HG02943 (cell line): ENCODE measurements at regions not wholly inside any gene's neighbourhood (a gene's known extent, or its start where the extent isn't known, plus 50 kb on each side); places are given as distances from the start of the nearest gene placed in this dataset.

Source experiments
- ATAC-seq: cut with Tn5 transposase; IDR thresholded peaks from one replicate; pipeline ENCODE4 v1.9.1; 2021; ENCODE audit warnings: mild to moderate bottlenecking, low read depth, moderate library complexity; ENCODE audit not compliant: unreplicated experiment

DNA sequence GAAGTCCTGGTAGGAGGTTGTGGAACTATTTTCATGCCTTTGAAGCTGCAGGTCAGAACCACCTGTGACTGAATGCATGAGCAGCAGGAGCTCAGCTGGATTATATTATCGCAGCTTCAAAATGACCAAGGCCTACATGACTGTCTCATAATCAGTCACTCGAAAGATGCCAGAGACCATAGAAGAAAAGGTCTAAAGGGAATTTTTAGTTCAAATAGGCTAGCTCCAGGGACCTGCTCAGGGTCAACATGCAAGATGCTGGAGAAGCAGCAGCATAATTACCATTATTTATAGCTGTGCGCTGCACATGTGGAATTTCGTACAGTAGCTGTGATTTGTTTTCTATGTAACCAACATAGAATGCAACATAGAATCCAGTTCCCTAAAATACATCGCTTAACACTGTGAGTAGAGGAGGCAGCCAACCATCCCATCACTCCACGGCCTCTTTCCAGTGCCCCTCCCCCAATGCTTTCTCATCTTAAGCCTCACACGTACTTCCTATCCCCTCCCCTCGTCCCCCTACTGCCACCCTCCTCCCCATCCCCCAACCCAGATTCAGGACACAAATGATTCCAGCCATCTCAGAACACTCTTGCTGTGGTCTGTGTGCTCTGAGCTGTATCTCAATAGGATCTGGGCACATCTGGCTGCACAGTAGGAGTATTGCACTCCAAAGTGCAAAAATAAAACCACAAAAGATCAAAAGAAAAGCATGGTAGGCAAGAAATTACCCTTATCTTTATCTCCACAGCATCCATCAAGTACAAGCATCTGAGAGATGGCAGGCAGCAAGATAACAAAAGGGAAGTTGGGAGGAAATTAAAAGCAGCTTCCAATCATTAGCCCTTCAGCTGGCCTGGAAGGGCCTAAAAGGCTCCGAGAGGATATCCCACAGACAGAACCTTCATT, 352.8 kb upstream of the SEMA6D start:
- ATAC-seq = no peak

DNA sequence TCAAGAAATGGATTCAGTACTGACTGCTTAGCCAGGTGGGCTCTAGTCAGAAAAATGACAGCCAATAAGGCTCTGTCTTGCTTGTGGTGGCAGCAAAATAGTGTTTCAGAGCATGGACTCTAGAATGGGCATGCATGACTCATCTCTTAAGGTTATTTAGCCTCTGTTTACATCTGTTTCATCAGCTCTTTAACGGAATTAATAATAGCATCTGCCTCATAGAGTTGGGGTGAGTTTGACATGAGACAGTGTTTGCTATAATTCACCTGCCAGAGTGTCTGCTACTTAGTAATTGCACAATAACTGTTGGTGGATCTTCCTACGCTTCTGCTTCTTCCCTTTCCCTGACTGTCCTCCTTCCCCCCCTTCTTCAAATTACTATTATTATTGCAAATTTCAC, 350.4 kb upstream of the SEMA6D start:
- no peak for ATAC-seq

DNA sequence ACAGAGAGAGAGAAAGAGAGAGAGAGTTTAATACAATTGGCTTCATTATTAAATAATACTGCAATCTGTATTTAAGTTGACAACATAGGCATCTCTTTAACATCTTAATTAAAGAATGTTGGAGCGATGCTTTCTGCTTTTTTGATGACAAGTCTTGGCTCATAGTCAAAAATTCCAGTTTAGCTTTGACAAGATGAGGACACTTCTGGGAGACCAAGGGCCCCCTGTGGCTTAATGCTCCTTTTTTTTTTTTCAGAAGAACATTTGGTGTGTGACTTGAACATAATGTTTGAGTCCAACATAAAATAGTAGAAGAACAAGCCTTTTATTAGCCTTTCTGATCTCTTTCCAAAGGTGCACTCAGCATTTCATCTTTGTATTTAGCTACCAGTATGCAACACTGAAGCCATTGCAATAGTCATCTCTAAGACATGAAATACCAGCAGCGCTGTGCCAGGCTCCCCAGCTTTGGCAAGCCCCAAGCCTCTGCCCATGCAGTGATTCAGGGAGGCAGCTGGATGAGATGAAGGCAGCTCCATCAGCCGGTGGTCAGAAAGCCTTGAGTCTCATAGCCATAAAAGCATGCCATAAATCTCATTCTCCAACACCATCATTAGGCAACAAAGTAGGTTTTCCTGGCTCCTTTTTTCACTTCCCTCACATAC, 349.4 kb upstream of the SEMA6D start:
- ATAC-seq = no peak

- no peak for ATAC-seq
Observed at GRCh38 chr15:47371939-47372338, 345.4 kb upstream of the SEMA6D start.

DNA sequence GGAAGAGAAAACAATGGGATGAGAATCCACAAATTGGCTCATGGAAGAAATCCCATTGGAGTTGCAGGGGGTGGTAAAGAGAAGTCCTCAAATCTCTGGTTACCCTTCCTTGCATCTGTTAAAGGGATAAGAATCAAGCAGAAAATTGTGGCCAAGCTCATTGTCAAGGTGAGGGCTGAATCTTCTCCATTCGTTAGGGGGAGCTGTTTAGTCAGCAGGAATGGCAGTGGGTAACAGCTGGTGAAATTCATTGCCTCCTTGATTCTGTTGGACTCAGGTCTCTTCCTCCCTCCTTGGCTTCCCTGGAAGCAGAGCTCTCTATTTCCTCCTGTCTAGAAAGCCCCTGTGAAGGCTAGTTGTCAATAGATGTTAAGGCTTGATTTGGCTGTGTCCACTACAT, 343.1 kb upstream of the SEMA6D start:
- no peak for ATAC-seq

- no peak for ATAC-seq
Observed at GRCh38 chr15:47376190-47376589, 341.1 kb upstream of the SEMA6D start.

GRCh38 chr15:47377465-47377864, 339.8 kb upstream of the SEMA6D start:
- no peak for ATAC-seq

DNA sequence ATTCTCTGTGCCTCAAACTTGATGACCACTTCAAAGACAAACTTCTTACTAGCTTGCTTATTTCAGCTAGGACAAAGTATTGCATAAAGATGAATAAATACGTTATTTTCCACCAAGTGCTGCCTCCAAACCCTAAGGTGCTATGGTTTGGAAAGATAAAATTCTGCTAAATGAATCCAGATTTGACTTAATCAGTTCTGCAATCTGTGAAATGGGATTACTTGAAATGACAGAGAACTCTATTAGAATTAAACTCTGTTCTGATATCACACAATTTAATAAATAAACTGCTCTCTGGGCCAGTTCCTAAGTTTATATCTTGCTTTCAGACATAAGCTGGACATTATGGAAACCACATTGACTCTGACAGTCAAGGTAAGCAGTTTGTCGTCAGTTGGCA, 338.8 kb upstream of the SEMA6D start:
- ATAC-seq = no peak

DNA sequence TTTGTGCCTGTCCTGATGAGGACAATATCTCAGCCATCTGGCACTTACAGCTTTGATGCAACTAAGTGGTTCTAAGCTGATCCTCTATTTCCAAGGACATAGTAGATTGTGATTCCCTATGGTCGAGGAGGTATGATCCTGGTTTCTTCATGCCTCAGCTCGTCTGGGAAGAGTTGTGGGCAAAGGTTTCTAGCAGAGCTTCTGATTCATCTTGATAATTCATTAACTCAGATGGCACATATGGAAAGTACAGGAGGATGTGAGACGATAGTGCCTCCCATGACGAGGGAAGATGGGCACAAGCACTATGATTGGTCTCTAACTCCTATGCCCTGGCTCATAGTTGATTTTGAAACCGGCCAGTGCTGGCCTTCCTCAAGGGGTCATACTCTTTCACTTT, 334.2 kb upstream of the SEMA6D start:
- ATAC-seq = no peak

- no peak for ATAC-seq
Observed at GRCh38 chr15:47383801-47384200, 333.5 kb upstream of the SEMA6D start.

DNA sequence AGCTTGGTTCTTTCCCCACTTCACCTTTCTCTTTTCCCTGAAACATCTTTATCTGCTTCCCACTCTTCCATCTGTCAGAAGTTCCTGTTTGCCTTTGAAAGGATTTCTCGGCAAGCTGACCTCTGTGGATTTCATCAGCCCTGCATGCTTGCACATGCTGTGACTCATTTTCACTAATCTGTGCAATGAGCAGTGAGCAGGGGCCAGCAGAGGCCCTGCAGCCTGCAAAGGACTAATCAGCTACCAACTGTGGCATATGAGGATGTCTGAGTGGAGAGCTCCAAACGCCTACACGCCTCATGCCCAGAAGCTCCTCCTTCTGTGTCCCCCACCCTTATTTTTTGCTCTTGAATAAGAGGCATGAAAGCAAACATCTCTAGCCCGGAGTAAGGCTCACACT, 333.0 kb upstream of the SEMA6D start:
- no peak for ATAC-seq

DNA sequence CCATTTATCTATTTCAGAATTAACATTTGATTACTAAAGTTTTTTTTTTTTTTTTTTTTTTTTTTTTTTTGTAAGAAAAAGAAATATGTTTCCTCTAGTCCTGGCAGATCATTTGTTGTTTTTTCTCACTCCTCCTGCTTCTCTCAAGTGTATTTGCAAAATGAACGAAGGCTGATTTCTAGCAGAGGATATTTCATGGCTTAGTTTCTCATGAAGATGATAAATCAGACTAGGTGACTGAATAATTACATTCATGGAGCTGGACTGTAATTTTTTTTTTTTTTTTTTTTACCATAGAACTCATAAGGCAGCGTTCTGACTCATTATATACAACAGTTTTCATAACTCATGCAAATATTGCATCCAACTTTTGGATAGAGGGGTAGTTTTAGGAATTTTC, 332.5 kb upstream of the SEMA6D start:
- ATAC-seq = no peak

GRCh38 chr15:47386459-47386858, 330.8 kb upstream of the SEMA6D start:
- ATAC-seq = no peak

DNA sequence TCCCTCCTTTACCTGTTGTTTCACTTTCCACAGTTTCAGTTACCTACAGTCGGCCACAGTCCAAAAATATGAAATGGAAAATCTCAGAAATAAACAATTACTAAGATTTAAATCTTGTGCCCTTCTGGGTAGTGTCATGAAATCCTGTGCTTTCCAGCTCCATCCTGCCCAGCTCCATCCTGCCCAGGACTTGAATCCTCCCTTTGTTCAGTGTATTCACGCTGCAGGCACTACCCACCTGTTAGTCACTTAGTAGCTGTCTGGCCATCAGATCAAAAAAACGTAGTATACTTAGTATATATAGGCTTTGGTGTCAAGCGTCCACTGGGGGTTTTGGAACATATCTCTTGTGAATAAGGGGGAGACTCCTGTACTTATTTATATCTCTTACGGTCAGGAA, 329.0 kb upstream of the SEMA6D start:
- ATAC-seq = no peak

DNA sequence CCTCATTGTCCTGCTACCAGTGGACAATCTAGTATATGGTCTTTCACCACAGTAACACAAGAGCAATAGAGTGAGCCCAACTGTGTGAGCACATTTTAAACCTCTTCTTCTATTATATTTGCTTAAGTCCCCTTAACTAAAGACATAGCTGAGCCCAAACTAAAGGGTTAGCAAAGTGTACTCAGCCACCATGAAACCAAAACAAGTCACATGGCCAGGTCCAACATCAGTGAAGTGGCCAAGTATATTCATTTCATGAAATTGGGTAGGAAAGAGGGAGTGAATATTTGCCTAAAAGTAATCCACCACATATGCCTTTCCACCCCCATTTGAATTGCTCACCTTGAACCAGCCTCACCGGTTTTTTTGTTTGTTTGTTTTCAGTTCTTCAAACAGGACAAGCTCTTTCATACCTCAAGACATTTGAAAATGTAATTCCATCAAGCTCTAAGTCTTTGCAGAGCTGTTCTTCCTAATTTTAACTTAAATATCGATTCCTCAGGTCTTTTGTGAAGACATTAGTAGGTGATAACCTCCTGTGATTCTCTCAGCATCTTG, 327.0 kb upstream of the SEMA6D start:
- no peak for ATAC-seq

DNA sequence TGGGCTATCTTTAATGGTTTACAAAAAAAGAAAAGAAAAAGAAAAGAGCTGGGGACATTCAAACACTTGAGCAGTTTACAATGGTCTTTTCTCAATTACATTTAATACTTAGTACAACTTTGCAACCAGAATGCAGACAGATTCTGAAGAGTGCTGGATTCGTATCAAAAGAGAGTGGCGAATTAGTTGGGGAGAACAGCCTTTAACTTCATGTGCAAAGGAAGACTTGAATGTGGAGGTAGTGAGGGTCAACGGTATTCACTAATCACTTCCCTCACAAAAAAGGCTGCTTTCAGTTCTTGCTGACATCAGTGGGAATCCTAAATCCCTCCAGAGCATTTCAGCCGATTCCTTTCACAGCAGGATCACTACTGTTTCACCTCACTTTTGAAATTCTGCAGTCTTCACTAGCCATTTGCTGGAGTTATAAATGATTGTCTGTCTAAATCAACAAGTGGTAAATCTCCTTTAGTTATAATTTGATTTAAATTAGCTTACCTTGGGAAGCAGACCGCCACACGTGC, 323.0 kb upstream of the SEMA6D start:
- no peak for ATAC-seq

DNA sequence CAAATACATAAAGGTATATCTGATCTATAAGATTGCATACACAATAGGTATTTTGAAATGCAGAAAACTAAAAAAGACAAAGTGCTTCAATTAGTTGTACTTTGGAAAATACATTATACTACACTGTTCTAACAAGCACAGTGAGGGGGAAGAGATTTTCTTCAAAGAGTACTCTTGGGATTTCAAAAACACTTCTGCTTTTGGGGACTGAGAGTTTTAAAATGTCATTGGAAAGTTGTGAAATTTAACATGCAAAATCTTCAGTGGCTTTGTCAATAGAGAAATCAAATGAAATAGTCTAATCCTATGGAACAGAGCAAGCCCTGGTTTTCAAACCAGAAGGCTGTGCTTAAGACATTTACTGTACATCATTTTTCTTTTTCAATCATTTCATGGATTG, 322.2 kb upstream of the SEMA6D start:
- ATAC-seq = no peak

- no peak for ATAC-seq
Observed at GRCh38 chr15:47397655-47398054, 319.6 kb upstream of the SEMA6D start.

- ATAC-seq = no peak
Observed at GRCh38 chr15:47398132-47398531, 319.2 kb upstream of the SEMA6D start.

GRCh38 chr15:47398594-47398993, 318.7 kb upstream of the SEMA6D start:
- ATAC-seq = no peak

- ATAC-seq = no peak
Observed at GRCh38 chr15:47399100-47399499, 318.2 kb upstream of the SEMA6D start.
